ENCODE measurements at regions not wholly inside any gene's neighbourhood (a gene's known extent, or its start where the extent isn't known, plus 50 kb on each side); places are given as distances from the start of the nearest gene placed in this dataset.
"Not testable (repeated sequence)": the region's sequence is repeated elsewhere in the genome, so short reads cannot be mapped to it uniquely, and the experiment has no call there.

DNA sequence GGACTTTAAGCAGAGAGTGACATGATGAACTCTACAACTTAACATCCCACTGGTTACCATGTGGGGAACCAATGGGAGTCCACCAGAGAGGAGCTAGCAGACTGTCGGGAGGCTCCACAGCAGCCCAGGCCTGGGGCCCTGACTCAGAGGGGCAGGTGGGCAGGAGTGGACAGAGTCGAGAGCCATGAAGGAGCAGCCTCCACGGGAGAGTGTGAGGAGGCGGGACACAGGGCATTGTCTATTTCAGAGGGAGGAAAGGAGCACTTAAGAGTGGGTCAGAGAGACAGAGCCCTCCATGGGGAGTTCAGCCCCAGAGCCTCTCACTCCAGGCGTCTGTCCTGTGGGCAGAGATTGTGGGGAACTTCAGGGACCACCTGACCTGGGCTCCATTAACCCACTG is 118.7 kb downstream of the CYP26B1 start:
- DNase-seq = no peak

DNA sequence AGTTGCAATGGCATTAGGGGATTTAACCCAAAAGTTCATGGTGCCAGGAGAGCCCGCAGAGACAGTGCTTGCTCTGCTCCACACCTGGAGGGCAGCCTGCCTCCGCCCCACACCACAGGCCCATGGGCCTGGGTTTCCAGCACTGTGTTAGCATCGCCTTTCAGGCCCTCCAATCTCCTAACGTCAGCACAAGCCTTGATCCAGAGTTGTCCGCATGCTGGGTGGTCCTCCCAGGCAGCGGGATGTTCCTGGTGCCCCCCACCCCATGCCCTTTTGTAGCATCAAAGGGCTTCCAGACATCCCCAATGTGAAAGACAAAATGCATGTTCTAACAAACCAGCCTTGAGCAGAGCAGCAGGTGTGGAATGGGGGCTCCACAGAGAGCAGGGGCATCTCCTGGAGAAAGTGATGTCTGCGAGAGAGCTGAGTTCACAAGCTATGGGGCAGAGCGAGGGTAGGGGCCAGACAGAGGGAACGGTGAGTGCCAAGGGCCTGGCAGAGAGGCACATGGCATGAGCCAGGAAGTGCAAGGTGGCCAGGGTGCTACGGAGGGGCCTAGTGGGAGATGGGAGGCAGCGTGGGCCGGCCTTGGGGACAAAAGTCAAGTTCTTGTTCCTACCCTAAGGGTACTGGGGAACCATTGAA is 119.2 kb downstream of the CYP26B1 start:
- DNase-seq = no peak

GRCh38 chr2:72027426-72028161 is 120.1 kb downstream of the CYP26B1 start:
- DNase-seq = no peak

- DNase-seq = no peak
Observed at GRCh38 chr2:72026819-72027425, 120.7 kb downstream of the CYP26B1 start.

GRCh38 chr2:72024451-72025175 is 123.0 kb downstream of the CYP26B1 start:
- no peak for DNase-seq

DNA sequence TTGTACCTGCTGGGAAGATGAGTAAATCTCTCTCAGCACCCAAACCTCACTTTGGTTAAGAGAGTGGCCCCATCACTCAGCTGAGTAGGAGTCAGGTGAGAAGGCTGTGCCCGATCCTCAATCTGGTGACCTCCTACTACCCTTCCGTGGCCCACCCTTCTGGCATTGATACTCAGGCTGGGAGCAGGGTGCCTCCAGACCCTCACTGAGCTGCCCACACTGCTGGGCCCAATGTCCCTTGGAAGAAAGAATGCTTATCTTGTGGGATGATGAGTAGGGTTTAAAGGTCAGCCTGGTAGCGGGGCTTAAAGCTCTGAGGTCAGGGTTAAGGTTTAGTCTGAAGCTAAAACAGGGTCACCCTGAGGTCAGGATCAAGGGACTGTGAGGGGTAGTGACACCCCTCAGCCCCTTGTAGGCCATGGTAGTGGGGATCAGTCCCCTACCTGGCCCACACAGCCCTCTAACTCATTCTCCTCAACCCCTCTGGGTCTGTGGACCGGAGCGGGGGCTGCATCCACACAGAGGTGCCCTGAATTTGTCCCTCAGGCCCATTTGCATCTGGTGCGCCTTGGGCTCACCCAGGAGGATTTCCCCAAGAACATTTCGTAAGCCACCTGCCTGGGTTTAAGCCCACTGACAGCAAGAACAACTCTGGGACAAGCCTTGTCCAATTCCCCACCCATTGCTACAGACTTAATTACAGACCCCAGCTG is 123.8 kb downstream of the CYP26B1 start:
- no peak for DNase-seq

GRCh38 chr2:72021371-72021770 is 126.3 kb downstream of the CYP26B1 start:
- not testable (repeated sequence) for DNase-seq

DNA sequence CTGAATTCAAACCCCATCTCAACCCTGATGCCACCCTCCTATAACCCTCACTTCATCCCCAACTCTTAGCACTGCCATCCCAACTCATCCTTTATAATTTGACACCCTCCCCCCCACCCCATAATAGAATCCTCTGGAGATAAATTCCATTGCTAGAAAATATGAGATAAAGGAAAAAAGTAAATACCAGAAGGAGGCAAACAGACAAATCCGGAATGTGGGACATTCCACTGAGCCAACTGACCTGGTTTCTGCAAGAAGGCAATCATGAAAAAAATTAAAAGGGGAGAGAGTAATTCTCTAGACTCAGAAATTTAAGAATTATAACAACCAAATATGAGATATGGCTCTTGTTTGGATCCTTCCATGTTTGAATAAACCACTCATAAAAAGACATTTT is 132.4 kb downstream of the CYP26B1 start:
- DNase-seq = no peak

DNA sequence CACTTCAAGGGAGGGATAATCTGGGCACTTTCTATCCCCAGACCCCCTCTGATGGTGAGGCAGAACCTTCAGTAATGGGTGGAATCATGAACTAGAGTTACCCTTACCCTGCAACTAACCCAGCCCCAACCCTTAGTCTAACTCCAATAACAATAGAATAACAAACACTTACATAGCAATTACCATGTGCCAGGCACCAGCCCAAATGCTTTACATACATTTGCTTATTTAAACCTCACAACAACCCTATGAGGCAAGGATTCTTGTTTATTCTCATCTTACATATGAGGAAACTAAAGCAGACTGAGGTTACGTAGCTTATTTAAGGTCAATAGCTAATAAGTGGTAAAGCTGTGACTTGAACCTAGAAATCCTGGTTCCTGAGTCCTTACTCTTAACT is 132.8 kb downstream of the CYP26B1 start:
- no peak for DNase-seq

DNA sequence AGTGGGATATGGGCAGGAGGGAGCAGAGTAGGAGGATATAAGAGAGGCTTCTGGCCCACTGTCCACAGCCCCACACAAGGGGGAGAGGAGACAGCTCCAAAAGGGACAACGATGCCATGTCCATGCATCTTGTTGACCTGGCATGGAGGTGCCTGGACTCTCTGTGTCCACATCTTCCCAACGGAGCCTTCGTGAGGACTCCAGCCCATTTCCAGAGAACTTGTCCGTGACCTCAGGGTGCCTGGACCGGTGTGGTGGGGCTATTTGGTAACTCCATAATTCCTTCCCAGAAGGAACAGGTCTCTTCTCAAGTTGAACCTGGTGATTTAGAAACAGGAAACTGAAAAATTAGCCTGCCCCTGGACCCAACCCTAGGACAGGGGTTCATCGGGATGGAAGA is 133.9 kb downstream of the CYP26B1 start:
- no peak for DNase-seq

- no peak for DNase-seq
Observed at GRCh38 chr2:72012886-72013574, 134.6 kb downstream of the CYP26B1 start.

DNA sequence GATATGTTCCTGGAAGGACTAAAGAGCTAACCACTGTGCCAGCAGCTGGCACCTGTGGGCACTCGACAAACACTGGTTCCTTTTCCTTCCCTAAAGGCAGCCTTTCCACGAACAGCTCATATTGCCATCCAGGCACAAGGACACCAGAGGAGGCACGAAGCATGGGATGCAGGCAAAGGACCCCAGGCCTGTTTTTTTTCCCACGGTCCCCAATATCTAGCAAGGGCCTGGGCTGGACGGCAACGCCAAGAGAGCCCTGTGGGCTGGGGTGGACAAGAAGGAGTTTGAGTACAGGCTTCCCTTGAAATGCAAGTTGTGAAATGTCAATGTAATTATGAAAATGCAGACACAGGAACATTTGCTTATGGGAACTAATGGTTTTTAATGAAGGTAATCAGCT is 135.9 kb downstream of the CYP26B1 start:
- no peak for DNase-seq

DNA sequence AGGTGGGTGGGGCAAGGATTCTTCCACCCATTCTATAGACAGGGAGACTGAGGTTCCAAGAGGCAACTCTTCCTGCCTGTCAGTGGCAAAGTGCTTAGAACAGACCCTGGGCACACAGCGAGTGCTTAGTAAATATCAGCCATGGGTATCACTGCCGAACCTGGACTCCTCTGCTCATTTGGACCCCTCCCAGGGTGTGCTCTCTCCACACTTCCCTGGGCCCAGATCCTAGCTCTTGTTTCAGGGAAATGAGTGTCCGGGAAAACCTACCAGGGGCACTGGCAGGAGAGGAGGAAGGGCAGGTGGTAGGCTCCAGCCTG is 136.3 kb downstream of the CYP26B1 start:
- no peak for DNase-seq

GRCh38 chr2:72010647-72011369 is 136.9 kb downstream of the CYP26B1 start:
- DNase-seq = no peak

DNA sequence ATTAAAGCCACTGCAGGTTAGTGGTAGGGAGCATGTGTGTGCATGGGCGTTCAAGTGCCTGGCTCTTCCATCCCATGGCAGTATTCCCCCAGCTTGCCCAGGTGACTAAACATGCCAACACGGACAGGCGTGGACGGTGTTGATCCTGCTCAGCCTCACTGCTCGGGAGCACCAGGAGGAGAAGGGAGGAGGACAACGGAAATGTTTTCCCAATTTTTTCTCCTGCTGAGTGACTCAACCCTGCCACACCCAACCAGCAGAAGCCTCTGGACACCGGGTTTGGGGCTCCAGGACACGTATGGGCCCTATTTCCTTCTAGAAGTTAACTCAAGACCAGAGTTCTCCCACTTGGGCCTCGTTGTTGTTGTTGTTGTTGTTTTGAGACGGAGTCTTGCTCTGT is 139.1 kb downstream of the CYP26B1 start:
- DNase-seq = no peak

- DNase-seq = no peak
Observed at GRCh38 chr2:72007402-72007801, 140.3 kb downstream of the CYP26B1 start.

GRCh38 chr2:72006188-72006736 is 141.4 kb downstream of the CYP26B1 start:
- DNase-seq = no peak

DNA sequence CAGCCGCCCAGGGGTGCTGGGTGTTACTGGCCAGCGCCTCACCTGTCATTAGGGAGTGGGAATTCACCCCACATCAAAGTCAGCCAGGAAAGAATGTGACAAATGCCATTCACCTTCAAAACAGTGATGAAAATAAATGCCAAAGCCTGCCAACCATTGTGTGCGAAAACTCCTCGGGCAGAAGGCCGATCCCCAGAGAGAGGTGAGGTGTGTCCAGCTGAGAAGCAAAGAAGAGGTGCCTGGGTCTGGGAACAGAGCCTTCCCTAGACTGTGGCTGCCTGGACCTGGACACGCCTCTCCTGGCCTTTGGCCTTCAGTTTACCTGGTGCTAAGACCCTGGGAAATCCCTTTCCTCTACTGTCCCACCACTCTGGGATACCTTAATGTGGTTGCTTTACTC is 142.7 kb downstream of the CYP26B1 start:
- DNase-seq = no peak

- no peak for DNase-seq
Observed at GRCh38 chr2:72004201-72004915, 143.3 kb downstream of the CYP26B1 start.

- no peak for DNase-seq
Observed at GRCh38 chr2:72003796-72004195, 143.9 kb downstream of the CYP26B1 start.

GRCh38 chr2:72003124-72003523 is 144.5 kb downstream of the CYP26B1 start:
- no peak for DNase-seq
